C4-2B (cell line): ENCODE measurements at regions not wholly inside any gene's neighbourhood (a gene's known extent, or its start where the extent isn't known, plus 50 kb on each side); places are given as distances from the start of the nearest gene placed in this dataset.

Experiments
- H3K27ac ChIP-seq: fragments of 450-650 bp; 2 replicates; pipeline ENCODE4 v1.5.1; 2017
- CTCF ChIP-seq: fragments of 450-650 bp; conservative IDR thresholded peaks from 2 replicates; pipeline ENCODE4 v1.5.1; 2017; ENCODE audit warnings: mild to moderate bottlenecking
- ZFX ChIP-seq: fragments of 450-650 bp; IDR thresholded peaks from 2 replicates; pipeline ENCODE4 v1.6.1; 2017

GRCh38 chr6:81822568-81822967 lies 70.1 kb upstream of the TENT5A start:
- no peak overlapping the region for H3K27ac ChIP-seq
- TF ChIP-seq ZFX (no peak), CTCF (no peak)

GRCh38 chr6:81821449-81821848 lies 69.0 kb upstream of the TENT5A start:
- no peak overlapping the region for H3K27ac ChIP-seq
- TF ChIP-seq ZFX, result no peak

- no peak for TF ChIP-seq CTCF
- TF ChIP-seq ZFX, result no peak
- H3K27ac ChIP-seq, result no peak overlapping the region
Observed at GRCh38 chr6:81820980-81821379, 68.5 kb upstream of the TENT5A start.

GRCh38 chr6:81820422-81820821 lies 67.9 kb upstream of the TENT5A start:
- H3K27ac ChIP-seq, result no peak overlapping the region
- no peak for TF ChIP-seq CTCF
- TF ChIP-seq ZFX, result no peak

GRCh38 chr6:81819767-81820166 lies 67.3 kb upstream of the TENT5A start:
- TF ChIP-seq ZFX (no peak), CTCF (no peak)
- no peak overlapping the region for H3K27ac ChIP-seq

GRCh38 chr6:81818901-81819361 lies 66.5 kb upstream of the TENT5A start:
- no peak overlapping the region for H3K27ac ChIP-seq
- no peak for TF ChIP-seq ZFX
- no peak for TF ChIP-seq CTCF

GRCh38 chr6:81816380-81816779 lies 63.9 kb upstream of the TENT5A start:
- H3K27ac ChIP-seq, result no peak overlapping the region
- TF ChIP-seq CTCF (no peak), ZFX (no peak)

- TF ChIP-seq ZFX (no peak), CTCF (no peak)
- no peak overlapping the region for H3K27ac ChIP-seq
Observed at GRCh38 chr6:81814370-81815076, 62.0 kb upstream of the TENT5A start.
